Endothelial cell of umbilical vein (primary cell): ENCODE measurements at regions not wholly inside any gene's neighbourhood (a gene's known extent, or its start where the extent isn't known, plus 50 kb on each side); places are given as distances from the start of the nearest gene placed in this dataset.

Experiments used
- BruUV-seq: library from RNA; stranded (reverse); fragments of 400-500 nt; replicated peaks from 2 replicates; lab custom pipeline; 2021; lab: Mats Ljungman, UMichigan
- CTCF ChIA-PET: fragments of 300-600, 350-600 bp; sonication (Branson Sonifier 250); formaldehyde crosslinking; loops from one replicate; lab custom pipeline; 2021; ENCODE audit warnings: antibody characterized with exemption, inconsistent platforms; lab: Charles Lee
- POLR2A ChIA-PET: fragments of 300-600, 350-600 bp; sonication (Branson Sonifier 250); formaldehyde crosslinking; loops from one replicate; lab custom pipeline; 2021; ENCODE audit warnings: antibody characterized with exemption, inconsistent platforms; lab: Charles Lee
- DNase-seq: peaks from one replicate; pipeline ENCODE4 v3.0.0-alpha.2; 2011; ENCODE audit warnings: low read depth, low spot score
- FAIRE-seq: peaks from 2 replicates; lab custom pipeline; 2011; peaks lifted over from hg19 to GRCh38; lab: Jason Lieb, UNC
- H2AFZ ChIP-seq: 2 replicates; pipeline ENCODE4 v1.6.0; 2012; ENCODE audit warnings: low read depth, low read length, control low read depth, inconsistent platforms
- H3K27ac ChIP-seq: 2 replicates; pipeline ENCODE4 v1.5.1; 2011; ENCODE audit warnings: low read depth, mild to moderate bottlenecking, control low read depth, low read length, moderate library complexity; ENCODE audit not compliant: insufficient read depth
- H3K27me3 ChIP-seq, 2 experiments: 2 replicates each; pipeline versions ENCODE4 v1.6.0 to v1.6.1; 2011; ENCODE audit warnings: low read length in 2 of 2, mixed read lengths in 1 of 2; ENCODE audit not compliant: control insufficient read depth in 2 of 2, insufficient read depth in 2 of 2
- H3K36me3 ChIP-seq, 2 experiments: 2 replicates in 1 of 2; 3 replicates in 1 of 2; pipeline ENCODE4 v1.5.1; 2011; ENCODE audit warnings: low read length in 2 of 2, mild to moderate bottlenecking in 1 of 2, moderate library complexity in 1 of 2; ENCODE audit not compliant: control insufficient read depth in 2 of 2, insufficient read depth in 2 of 2; ENCODE audit errors: extremely low read depth in 1 of 2
- H3K4me1 ChIP-seq: 3 replicates; pipeline ENCODE4 v1.5.1; 2011; ENCODE audit warnings: mild to moderate bottlenecking, low read length; ENCODE audit not compliant: control insufficient read depth, insufficient read depth; ENCODE audit errors: extremely low read depth
- H3K4me2 ChIP-seq: 2 replicates; pipeline ENCODE4 v1.6.1; 2011; ENCODE audit warnings: low read length, control low read depth, mixed read lengths; ENCODE audit not compliant: insufficient read depth
- H3K4me3 ChIP-seq, 3 experiments: fragments of 200-600 bp in 1 of 3; sonication (generic), shearing (Covaris generic) in 1 of 3; replicated peaks in 1 of 3; 2 replicates each; pipeline ENCODE4 v1.5.1; 2011 to 2016; ENCODE audit warnings: control low read depth in 3 of 3, low read length in 3 of 3, mild to moderate bottlenecking in 2 of 3, inconsistent platforms in 1 of 3, low read depth in 1 of 3, moderate library complexity in 1 of 3; ENCODE audit not compliant: insufficient read depth in 1 of 3
- H3K79me2 ChIP-seq: 2 replicates; pipeline ENCODE4 v1.6.0; 2012; ENCODE audit warnings: low read length, inconsistent platforms; ENCODE audit not compliant: control insufficient read depth, insufficient read depth
- H3K9ac ChIP-seq: replicated peaks from 2 replicates; pipeline ENCODE3; 2011; ENCODE audit warnings: low read length, control low read depth; ENCODE audit not compliant: insufficient read depth; ENCODE audit errors: extremely low read depth
- H3K9me1 ChIP-seq: replicated peaks from 3 replicates; pipeline ENCODE4 v1.6.0; 2011; ENCODE audit warnings: mild to moderate bottlenecking, low read length; ENCODE audit not compliant: control insufficient read depth, insufficient read depth; ENCODE audit errors: extremely low read depth
- H3K9me3 ChIP-seq: replicated peaks from 2 replicates; pipeline ENCODE4 v1.5.1; 2012; ENCODE audit warnings: low read length, inconsistent platforms; ENCODE audit not compliant: control insufficient read depth, insufficient read depth
- H4K20me1 ChIP-seq: replicated peaks from 2 replicates; pipeline ENCODE3; 2011; ENCODE audit warnings: mild to moderate bottlenecking, low read length; ENCODE audit not compliant: control insufficient read depth, insufficient read depth; ENCODE audit errors: extremely low read depth
- EZH2 ChIP-seq: IDR thresholded peaks from 2 replicates; pipeline ENCODE4 v1.6.1; 2012; ENCODE audit warnings: borderline replicate concordance, low read depth, mild to moderate bottlenecking, moderate library complexity, low read length, inconsistent platforms; ENCODE audit not compliant: severe bottlenecking
- FOS ChIP-seq: IDR thresholded peaks from 2 replicates; pipeline ENCODE4 v1.6.1; 2011; ENCODE audit warnings: mild to moderate bottlenecking, low read length, moderate library complexity, borderline replicate concordance; ENCODE audit not compliant: insufficient read depth
- GATA2 ChIP-seq: IDR thresholded peaks from 2 replicates; pipeline ENCODE4 v1.7.0; 2011; ENCODE audit warnings: low read depth, mild to moderate bottlenecking, moderate library complexity, mixed read lengths, low read length; ENCODE audit not compliant: insufficient read length, insufficient read depth
- JUN ChIP-seq: IDR thresholded peaks from 2 replicates; pipeline ENCODE4 v1.6.1; 2011; ENCODE audit warnings: borderline replicate concordance, low read depth; ENCODE audit not compliant: insufficient read length, insufficient read depth
- MYC ChIP-seq: IDR thresholded peaks from one replicate; pipeline ENCODE4 v1.6.1; 2011; ENCODE audit warnings: mild to moderate bottlenecking, low read depth, low read length
- POLR2A ChIP-seq: IDR thresholded peaks from 2 replicates; pipeline ENCODE4 v1.6.1; 2012; ENCODE audit warnings: low read depth, mild to moderate bottlenecking, control low read depth, low read length
- POLR2AphosphoS5 ChIP-seq: IDR thresholded peaks from 2 replicates; pipeline ENCODE4 v1.6.1; 2012; ENCODE audit warnings: low read depth, mild to moderate bottlenecking, control low read depth, low read length, moderate library complexity; ENCODE audit not compliant: insufficient read depth
- dilution Hi-C: fragments of 300-500 bp; cut with MboI; formaldehyde crosslinking; loops from one replicate; pipeline ENCODE4 v1.15.0; 2019; ENCODE audit warnings: low sequenced_read_pairs; ENCODE audit not compliant: extremely low pct_ligation_motif_present
- intact Hi-C: fragments of 100-400 bp; cut with micrococcal nuclease; formaldehyde crosslinking; loops from one replicate; pipeline ENCODE4 v1.10.0; 2022
- TF ChIP-seq, protein P1 (sequence below): IDR thresholded peaks from 2 replicates; pipeline ENCODE4 v1.6.1; 2011; ENCODE audit not compliant: insufficient read depth, insufficient read length
- TF ChIP-seq, protein P2 (sequence below), 2 donors: IDR thresholded peaks; 1 replicate in 1 of 2; 2 replicates in 1 of 2; pipeline ENCODE4 v1.5.1; 2011; ENCODE audit warnings: low read length in 2 of 2, mild to moderate bottlenecking in 2 of 2, moderate library complexity in 2 of 2, control low read depth in 1 of 2, inconsistent platforms in 1 of 2, low read depth in 1 of 2; ENCODE audit not compliant: insufficient read depth in 1 of 2; ENCODE audit errors: extremely low read depth in 1 of 2

GRCh38 chr11:134474942-134475341 lies 62.9 kb upstream of the B3GAT1 start:
- dilution Hi-C loops, result no loop called here
- Histone ChIP-seq H3K79me2 (no peaks in the 10 kb centered on the region), H3K4me2 (no peak overlapping the region), H3K4me1 (no peaks in the 10 kb centered on the region), H3K27ac (no peak overlapping the region), H3K9me1 (no peaks in the 10 kb centered on the region), H3K36me3 (no peaks in the 10 kb centered on the region), H4K20me1 (no peaks in the 10 kb centered on the region), H3K4me3 (no peak overlapping the region), H3K9ac (no peak overlapping the region), H2AFZ (no peak overlapping the region), H3K27me3 (no peaks in the 10 kb centered on the region), H3K9me3 (no peaks in the 10 kb centered on the region)
- POLR2A ChIA-PET, result no interaction called here
- BruUV-seq, result no TSS peak
- no peak for FAIRE-seq
- DNase-seq, result no peak
- TF ChIP-seq POLR2AphosphoS5 (no peak), POLR2A (no peak), GATA2 (no peak), JUN (no peak), MYC (no peak), EZH2 (no peak), FOS (no peak)
- TF ChIP-seq, protein P1, sequence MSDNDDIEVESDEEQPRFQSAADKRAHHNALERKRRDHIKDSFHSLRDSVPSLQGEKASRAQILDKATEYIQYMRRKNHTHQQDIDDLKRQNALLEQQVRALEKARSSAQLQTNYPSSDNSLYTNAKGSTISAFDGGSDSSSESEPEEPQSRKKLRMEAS, result no peak
- TF ChIP-seq, protein P2, sequence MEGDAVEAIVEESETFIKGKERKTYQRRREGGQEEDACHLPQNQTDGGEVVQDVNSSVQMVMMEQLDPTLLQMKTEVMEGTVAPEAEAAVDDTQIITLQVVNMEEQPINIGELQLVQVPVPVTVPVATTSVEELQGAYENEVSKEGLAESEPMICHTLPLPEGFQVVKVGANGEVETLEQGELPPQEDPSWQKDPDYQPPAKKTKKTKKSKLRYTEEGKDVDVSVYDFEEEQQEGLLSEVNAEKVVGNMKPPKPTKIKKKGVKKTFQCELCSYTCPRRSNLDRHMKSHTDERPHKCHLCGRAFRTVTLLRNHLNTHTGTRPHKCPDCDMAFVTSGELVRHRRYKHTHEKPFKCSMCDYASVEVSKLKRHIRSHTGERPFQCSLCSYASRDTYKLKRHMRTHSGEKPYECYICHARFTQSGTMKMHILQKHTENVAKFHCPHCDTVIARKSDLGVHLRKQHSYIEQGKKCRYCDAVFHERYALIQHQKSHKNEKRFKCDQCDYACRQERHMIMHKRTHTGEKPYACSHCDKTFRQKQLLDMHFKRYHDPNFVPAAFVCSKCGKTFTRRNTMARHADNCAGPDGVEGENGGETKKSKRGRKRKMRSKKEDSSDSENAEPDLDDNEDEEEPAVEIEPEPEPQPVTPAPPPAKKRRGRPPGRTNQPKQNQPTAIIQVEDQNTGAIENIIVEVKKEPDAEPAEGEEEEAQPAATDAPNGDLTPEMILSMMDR (IDR thresholded peaks at IDR 0.05; ENCODE audit: extremely low read depth in 1 of 2, insufficient read depth in 1 of 2, low read depth in 1 of 2, low read length in 2 of 2), result no peak
- CTCF ChIA-PET, result no interaction called here
- intact Hi-C loops, result no loop called here
